ENCODE measurements at regions not wholly inside any gene's neighbourhood (a gene's known extent, or its start where the extent isn't known, plus 50 kb on each side); places are given as distances from the start of the nearest gene placed in this dataset.

DNA sequence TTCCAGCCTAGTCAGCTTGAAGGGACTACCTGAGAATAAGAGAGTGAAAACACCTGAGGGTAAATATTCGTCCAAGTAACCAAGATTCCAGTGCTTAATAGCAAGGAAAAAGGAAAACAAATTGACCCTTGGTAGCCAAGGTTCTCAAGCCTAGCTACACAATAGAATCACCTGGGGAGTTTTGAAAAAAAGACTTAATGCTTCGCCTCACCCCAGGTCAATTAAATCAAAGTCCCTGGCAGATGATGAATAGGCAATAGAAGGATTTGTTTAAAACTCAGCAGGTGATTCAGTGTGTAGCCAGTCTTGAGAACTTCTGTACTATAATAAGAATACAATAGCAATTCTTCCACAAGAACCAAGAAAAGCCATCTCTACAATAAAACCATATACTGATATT lies 500.2 kb downstream of the XIRP2 start:
- Histone ChIP-seq H3K9ac (no peak overlapping the region), H4K20me1 (ENCODE audit: insufficient read depth) (no peaks in the 10 kb centered on the region), H2AFZ (ENCODE audit: low read depth) (no peak overlapping the region), H3K4me3 (ENCODE audit: low read depth in 2 of 2, low read length in 1 of 2) (no peak overlapping the region), H3K4me2 (no peak overlapping the region), H3K79me2 (ENCODE audit: insufficient read depth) (no peaks in the 10 kb centered on the region), H3K27me3 (ENCODE audit: insufficient read depth) (no peaks in the 10 kb centered on the region), H3K9me3 (no peaks in the 10 kb centered on the region), H3K27ac (ENCODE audit: low read depth in 2 of 2, low read length in 1 of 2) (no peak overlapping the region), H3F3A (replicated peaks; ENCODE audit: insufficient read depth) (no peaks in the 10 kb centered on the region), H3K9me2 (no peaks in the 10 kb centered on the region), H3K4me1 (ENCODE audit: control insufficient read depth in 1 of 2, insufficient read depth in 2 of 2, low read depth in 1 of 2, low read length in 1 of 2) (no peaks in the 10 kb centered on the region), H3K36me3 (replicated peaks in 1 of 2; ENCODE audit: control insufficient read depth in 1 of 2, insufficient read depth in 2 of 2, low read length in 1 of 2) (no peaks in the 10 kb centered on the region)
- POLR2A ChIA-PET: no interaction called here
- no peak for DNase-seq
- TF ChIP-seq CHD2 (IDR thresholded peaks at IDR 0.05; ENCODE audit: low read length, partially characterized antibody): no peak
- no peak for TF ChIP-seq FOSL2 (IDR thresholded peaks at IDR 0.05; ENCODE audit: borderline replicate concordance, low read depth)
- no peak for TF ChIP-seq TAF1 (IDR thresholded peaks at IDR 0.05; ENCODE audit: borderline replicate concordance, low read depth, low read length)
- no peak for TF ChIP-seq NRF1 (IDR thresholded peaks at IDR 0.05; ENCODE audit: low read depth, low read length)
- TF ChIP-seq RFX5 (IDR thresholded peaks at IDR 0.05; ENCODE audit: low read length): no peak
- no peak for TF ChIP-seq SMC3 (IDR thresholded peaks at IDR 0.05; ENCODE audit: low read depth, low read length)
- TF ChIP-seq EP300 (IDR thresholded peaks at IDR 0.05; ENCODE audit: borderline replicate concordance in 1 of 2, low read depth in 1 of 2, low read length in 1 of 2): no peak
- TF ChIP-seq, protein P1, sequence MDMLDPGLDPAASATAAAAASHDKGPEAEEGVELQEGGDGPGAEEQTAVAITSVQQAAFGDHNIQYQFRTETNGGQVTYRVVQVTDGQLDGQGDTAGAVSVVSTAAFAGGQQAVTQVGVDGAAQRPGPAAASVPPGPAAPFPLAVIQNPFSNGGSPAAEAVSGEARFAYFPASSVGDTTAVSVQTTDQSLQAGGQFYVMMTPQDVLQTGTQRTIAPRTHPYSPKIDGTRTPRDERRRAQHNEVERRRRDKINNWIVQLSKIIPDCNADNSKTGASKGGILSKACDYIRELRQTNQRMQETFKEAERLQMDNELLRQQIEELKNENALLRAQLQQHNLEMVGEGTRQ (IDR thresholded peaks at IDR 0.05; ENCODE audit: borderline replicate concordance, low read depth, low read length): no peak
- TF ChIP-seq RXRA (IDR thresholded peaks at IDR 0.05; ENCODE audit: borderline replicate concordance, low read depth): no peak
- no peak for TF ChIP-seq ELF1 (IDR thresholded peaks at IDR 0.05)
- no peak for TF ChIP-seq JUND (IDR thresholded peaks at IDR 0.05)
- no peak for TF ChIP-seq GATA2 (CRISPR knock-in tag; IDR thresholded peaks at IDR 0.05)
- TF ChIP-seq, protein P2, sequence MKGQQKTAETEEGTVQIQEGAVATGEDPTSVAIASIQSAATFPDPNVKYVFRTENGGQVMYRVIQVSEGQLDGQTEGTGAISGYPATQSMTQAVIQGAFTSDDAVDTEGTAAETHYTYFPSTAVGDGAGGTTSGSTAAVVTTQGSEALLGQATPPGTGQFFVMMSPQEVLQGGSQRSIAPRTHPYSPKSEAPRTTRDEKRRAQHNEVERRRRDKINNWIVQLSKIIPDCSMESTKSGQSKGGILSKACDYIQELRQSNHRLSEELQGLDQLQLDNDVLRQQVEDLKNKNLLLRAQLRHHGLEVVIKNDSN (IDR thresholded peaks at IDR 0.05; ENCODE audit: borderline replicate concordance, low read depth): no peak
- TF ChIP-seq, protein P3, sequence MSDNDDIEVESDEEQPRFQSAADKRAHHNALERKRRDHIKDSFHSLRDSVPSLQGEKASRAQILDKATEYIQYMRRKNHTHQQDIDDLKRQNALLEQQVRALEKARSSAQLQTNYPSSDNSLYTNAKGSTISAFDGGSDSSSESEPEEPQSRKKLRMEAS (IDR thresholded peaks at IDR 0.05; ENCODE audit: low read depth): no peak
- TF ChIP-seq FOXJ3 (CRISPR knock-in tag; IDR thresholded peaks at IDR 0.05): no peak
- no peak for TF ChIP-seq RAD21 (IDR thresholded peaks at IDR 0.05; ENCODE audit: low read length)
- no peak for TF ChIP-seq SIN3A (IDR thresholded peaks at IDR 0.05; ENCODE audit: borderline replicate concordance, low read depth, low read length)
- TF ChIP-seq, protein P4, sequence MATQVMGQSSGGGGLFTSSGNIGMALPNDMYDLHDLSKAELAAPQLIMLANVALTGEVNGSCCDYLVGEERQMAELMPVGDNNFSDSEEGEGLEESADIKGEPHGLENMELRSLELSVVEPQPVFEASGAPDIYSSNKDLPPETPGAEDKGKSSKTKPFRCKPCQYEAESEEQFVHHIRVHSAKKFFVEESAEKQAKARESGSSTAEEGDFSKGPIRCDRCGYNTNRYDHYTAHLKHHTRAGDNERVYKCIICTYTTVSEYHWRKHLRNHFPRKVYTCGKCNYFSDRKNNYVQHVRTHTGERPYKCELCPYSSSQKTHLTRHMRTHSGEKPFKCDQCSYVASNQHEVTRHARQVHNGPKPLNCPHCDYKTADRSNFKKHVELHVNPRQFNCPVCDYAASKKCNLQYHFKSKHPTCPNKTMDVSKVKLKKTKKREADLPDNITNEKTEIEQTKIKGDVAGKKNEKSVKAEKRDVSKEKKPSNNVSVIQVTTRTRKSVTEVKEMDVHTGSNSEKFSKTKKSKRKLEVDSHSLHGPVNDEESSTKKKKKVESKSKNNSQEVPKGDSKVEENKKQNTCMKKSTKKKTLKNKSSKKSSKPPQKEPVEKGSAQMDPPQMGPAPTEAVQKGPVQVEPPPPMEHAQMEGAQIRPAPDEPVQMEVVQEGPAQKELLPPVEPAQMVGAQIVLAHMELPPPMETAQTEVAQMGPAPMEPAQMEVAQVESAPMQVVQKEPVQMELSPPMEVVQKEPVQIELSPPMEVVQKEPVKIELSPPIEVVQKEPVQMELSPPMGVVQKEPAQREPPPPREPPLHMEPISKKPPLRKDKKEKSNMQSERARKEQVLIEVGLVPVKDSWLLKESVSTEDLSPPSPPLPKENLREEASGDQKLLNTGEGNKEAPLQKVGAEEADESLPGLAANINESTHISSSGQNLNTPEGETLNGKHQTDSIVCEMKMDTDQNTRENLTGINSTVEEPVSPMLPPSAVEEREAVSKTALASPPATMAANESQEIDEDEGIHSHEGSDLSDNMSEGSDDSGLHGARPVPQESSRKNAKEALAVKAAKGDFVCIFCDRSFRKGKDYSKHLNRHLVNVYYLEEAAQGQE (IDR thresholded peaks at IDR 0.05; ENCODE audit: low read depth, low read length): no peak
- TF ChIP-seq, protein P5, sequence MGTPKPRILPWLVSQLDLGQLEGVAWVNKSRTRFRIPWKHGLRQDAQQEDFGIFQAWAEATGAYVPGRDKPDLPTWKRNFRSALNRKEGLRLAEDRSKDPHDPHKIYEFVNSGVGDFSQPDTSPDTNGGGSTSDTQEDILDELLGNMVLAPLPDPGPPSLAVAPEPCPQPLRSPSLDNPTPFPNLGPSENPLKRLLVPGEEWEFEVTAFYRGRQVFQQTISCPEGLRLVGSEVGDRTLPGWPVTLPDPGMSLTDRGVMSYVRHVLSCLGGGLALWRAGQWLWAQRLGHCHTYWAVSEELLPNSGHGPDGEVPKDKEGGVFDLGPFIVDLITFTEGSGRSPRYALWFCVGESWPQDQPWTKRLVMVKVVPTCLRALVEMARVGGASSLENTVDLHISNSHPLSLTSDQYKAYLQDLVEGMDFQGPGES (IDR thresholded peaks at IDR 0.05; ENCODE audit: low read depth, low read length): no peak
- 58% methylated on average over 2 of the region's 2 CpGs for WGBS (ENCODE audit: low lambda C conversion rate)
- CTCF ChIA-PET: no interaction called here

All from SK-N-SH (cell line).